Mesodermal cell (in vitro differentiated cells): ENCODE measurements at regions not wholly inside any gene's neighbourhood (a gene's known extent, or its start where the extent isn't known, plus 50 kb on each side); places are given as distances from the start of the nearest gene placed in this dataset.

ENCODE experiments used
- H3K27ac ChIP-seq: 2 replicates; pipeline ENCODE4 v1.7.0; 2013; ENCODE audit warnings: mild to moderate bottlenecking, low read depth, low read length, moderate library complexity; ENCODE audit not compliant: severe bottlenecking
- H3K36me3 ChIP-seq: 2 replicates; pipeline ENCODE4 v1.7.1; 2013; ENCODE audit warnings: mild to moderate bottlenecking, low read length, moderate library complexity; ENCODE audit not compliant: control insufficient read depth, insufficient read depth
- H3K4me1 ChIP-seq: one replicate; pipeline ENCODE4 v1.7.1; 2013; ENCODE audit warnings: mild to moderate bottlenecking, low read length; ENCODE audit not compliant: insufficient read depth, control insufficient read depth, poor library complexity, severe bottlenecking
- H3K4me3 ChIP-seq: 2 replicates; pipeline ENCODE4 v1.7.0; 2013; ENCODE audit warnings: low read length, control low read depth, mild to moderate bottlenecking; ENCODE audit not compliant: insufficient read depth, poor library complexity, severe bottlenecking; ENCODE audit errors: extremely low read depth
- H3K9me3 ChIP-seq: 2 replicates; pipeline ENCODE4 v1.7.1; 2013; ENCODE audit warnings: mild to moderate bottlenecking, low read length, moderate library complexity; ENCODE audit not compliant: control insufficient read depth
- WGBS, 2 experiments: methylation state at CpG; one replicate each; pipeline ENCODE4 v1.1.5; 2013; ENCODE audit warnings: missing lambda C conversion rate in 2 of 2; ENCODE audit not compliant: insufficient coverage in 2 of 2; 5-methylcytosine and 5-hydroxymethylcytosine counted together

DNA sequence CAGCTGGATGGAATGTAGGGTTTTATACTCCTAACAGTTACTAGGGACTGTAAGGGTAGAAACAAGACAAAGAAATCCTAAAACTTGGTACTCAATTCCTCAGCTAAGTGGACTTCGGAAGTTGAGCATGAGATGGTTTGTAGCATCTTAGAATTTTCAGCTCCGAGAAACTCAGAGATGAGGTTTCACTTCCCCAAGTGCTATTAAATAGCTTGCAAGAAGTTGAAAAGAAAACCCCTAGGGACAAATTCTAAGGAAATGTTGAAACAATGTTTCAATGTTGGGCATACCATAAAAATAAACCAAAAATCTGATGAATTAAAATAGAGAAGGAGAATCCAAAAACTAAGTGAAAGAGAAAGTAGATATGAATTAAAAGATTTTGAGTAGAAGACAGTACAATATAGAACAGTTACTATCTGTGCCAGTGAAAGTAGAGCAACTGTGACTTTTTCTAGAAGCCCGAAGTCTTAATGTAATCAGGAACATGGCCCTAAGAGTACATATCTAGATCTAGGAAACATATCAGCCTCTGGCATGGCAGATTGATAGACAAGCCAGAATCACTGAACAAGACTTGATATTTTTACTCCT, 308.6 kb upstream of the RGMB start:
- no peaks in the 10 kb centered on the region for H3K4me1 ChIP-seq
- no peaks in the 10 kb centered on the region for H3K9me3 ChIP-seq
- H3K27ac ChIP-seq, result no peak overlapping the region
- H3K36me3 ChIP-seq, result no peaks in the 10 kb centered on the region
- no peak overlapping the region for H3K4me3 ChIP-seq
- WGBS, 2 experiments, result 85% methylated on average over 2 of the region's 3 CpGs; no CpG with 5 or more reads in 1 of the 2 experiments

DNA sequence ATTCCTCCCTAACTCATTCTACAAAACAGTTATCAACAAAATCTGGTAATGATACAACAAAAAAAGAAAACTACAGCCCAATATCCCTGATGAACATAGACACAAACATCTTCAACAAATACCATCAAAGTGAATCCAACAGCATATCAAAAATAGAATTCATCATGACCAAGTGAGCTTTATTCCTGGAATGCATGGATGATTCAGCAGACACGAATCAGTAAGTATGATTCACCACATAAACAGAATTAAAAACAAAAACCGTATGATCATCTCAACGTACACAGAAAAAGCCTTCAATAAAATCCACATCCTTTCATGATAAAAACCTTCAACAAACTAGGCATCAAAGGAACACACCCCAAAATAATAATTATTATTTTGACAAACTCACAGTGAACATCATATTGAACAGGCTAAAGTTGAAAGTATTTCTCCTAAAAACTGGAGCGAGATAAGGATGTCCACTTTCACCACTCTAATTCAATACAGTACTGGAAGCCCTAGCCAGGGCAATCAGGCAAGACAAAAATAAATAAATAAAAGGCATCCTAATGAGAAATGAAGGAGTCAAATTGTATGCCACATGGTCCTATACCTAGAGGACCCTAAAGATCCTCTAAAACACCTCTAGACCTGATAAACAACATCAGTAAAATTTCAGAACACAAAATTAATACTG, 305.1 kb upstream of the RGMB start:
- Histone ChIP-seq H3K36me3 (no peaks in the 10 kb centered on the region), H3K9me3 (no peaks in the 10 kb centered on the region), H3K4me3 (no peak overlapping the region), H3K27ac (no peak overlapping the region), H3K4me1 (no peaks in the 10 kb centered on the region)
- WGBS, 2 experiments, result 83 to 86% methylated on average over 2 to 3 of the region's 4 CpGs

- no peaks in the 10 kb centered on the region for H3K9me3 ChIP-seq
- no peaks in the 10 kb centered on the region for H3K4me1 ChIP-seq
- H3K4me3 ChIP-seq, result no peak overlapping the region
- H3K36me3 ChIP-seq, result no peaks in the 10 kb centered on the region
- no peak overlapping the region for H3K27ac ChIP-seq
- 92 to 94% methylated on average over 2 of the region's 2 CpGs for WGBS, 2 experiments
Observed at GRCh38 chr5:98470747-98471146, 302.7 kb upstream of the RGMB start.

DNA sequence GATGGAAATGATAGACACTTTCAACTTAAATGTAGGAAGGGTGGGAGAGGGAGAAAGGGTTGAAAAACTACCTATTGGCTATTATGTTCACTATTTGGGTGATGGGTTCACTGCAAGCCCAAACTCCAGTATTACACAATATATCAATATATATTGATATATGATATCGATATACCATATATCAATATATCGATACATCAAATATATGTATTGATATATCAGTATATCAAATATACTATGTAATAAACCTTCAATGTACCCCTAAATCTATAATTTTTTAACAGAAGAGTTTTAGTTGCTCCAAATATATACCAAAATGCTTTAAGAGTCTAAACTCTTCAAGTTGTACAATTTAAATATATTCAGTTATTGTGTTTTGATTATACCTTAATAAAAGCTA, 302.0 kb upstream of the RGMB start:
- no peaks in the 10 kb centered on the region for H3K36me3 ChIP-seq
- WGBS, 2 experiments, result no CpG with 5 or more reads among the region's 2 CpGs
- H3K4me1 ChIP-seq, result peaks cover 4% of the 10 kb centered on the region
- no peak overlapping the region for H3K27ac ChIP-seq
- H3K4me3 ChIP-seq, result no peak overlapping the region
- no peaks in the 10 kb centered on the region for H3K9me3 ChIP-seq

GRCh38 chr5:98474216-98474615, 299.2 kb upstream of the RGMB start:
- peaks cover 4% of the 10 kb centered on the region for H3K4me1 ChIP-seq
- no peak overlapping the region for H3K4me3 ChIP-seq
- H3K9me3 ChIP-seq, result no peaks in the 10 kb centered on the region
- 82 to 100% methylated on average over 1 to 2 of the region's 2 CpGs for WGBS, 2 experiments
- H3K27ac ChIP-seq, result no peak overlapping the region
- H3K36me3 ChIP-seq, result no peaks in the 10 kb centered on the region

GRCh38 chr5:98474782-98475181, 298.7 kb upstream of the RGMB start:
- Histone ChIP-seq H3K27ac (no peak overlapping the region), H3K4me3 (no peak overlapping the region), H3K36me3 (no peaks in the 10 kb centered on the region), H3K4me1 (peaks cover 4% of the 10 kb centered on the region), H3K9me3 (no peaks in the 10 kb centered on the region)
- WGBS, 2 experiments, result 83 to 100% methylated on average over 3 of the region's 3 CpGs

- WGBS, 2 experiments, result no CpG with 5 or more reads among the region's 3 CpGs
Observed at GRCh38 chr5:98482321-98483300, 290.9 kb upstream of the RGMB start.

DNA sequence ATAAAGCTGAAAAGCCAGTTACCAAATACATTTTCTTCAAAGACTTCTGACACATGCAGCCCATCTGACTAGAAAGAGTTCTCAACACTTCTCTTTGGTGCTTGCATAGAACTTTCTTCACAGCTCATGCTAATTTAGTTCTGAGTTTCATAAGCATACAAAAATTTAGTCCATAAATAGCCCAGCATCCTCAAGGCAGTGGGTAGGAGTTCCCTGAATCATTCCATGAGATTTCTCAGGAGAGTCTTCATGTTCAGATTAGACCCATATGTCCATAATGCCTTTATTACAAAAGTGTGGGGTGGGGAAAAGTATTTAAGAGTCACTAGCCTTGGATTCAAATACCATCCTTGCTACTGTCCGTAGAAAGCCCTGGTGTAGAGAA, 290.2 kb upstream of the RGMB start:
- Histone ChIP-seq H3K4me1 (peaks cover 2% of the 10 kb centered on the region), H3K36me3 (no peaks in the 10 kb centered on the region), H3K27ac (no peak overlapping the region), H3K4me3 (no peak overlapping the region), H3K9me3 (peaks cover 1% of the 10 kb centered on the region)
- no CpG with 5 or more reads among the region's 1 CpG for WGBS, 2 experiments

More at GRCh38 chr5:98482321-98483300, 290.9 kb upstream of the RGMB start:
- H3K4me3 ChIP-seq, result no peak overlapping the region
- H3K9me3 ChIP-seq, result no peaks in the 10 kb centered on the region
- H3K4me1 ChIP-seq, result peaks cover 2% of the 10 kb centered on the region
- no peaks in the 10 kb centered on the region for H3K36me3 ChIP-seq
- no peak overlapping the region for H3K27ac ChIP-seq

DNA sequence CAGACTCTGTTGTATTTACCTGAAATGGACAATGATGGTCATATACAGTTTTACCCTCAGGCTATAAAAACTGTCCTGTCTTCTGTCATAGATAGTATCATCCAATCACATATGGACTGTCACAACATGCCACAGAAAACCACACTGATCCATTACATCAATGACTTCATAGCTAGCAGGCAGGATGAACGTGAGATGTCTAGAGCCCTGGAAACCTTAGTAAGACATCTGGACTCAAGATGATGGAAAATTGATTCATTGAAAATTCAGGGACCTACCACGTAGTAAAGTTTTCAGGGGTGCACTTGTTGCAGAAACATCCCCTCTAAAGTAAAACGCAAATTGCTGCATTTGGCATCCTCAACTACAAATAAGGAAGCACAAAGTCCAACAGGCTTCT, 284.4 kb upstream of the RGMB start:
- Histone ChIP-seq H3K36me3 (no peaks in the 10 kb centered on the region), H3K9me3 (peaks cover 6% of the 10 kb centered on the region), H3K4me1 (no peaks in the 10 kb centered on the region), H3K4me3 (no peak overlapping the region), H3K27ac (no peak overlapping the region)
- WGBS, 2 experiments, result 79 to 100% methylated on average over 2 to 3 of the region's 3 CpGs

DNA sequence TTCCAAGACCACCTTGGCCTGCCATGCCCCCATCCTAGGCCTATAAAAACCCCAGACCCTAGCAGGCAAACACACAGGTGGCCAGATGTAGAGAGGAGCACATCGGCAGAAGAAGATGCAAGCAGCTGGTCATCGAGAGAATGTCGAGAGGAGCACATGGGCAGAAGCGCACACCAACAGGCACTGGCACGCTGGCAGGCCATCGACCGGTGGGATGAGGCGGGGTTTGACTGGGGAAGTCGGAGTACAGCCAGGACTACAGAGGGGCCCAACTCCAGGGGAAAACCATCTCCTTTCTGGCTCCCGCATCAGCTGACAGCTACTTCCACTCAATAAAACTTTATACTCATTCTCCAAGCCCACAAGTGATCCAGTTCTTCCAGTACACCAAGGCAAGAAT, 283.1 kb upstream of the RGMB start:
- Histone ChIP-seq H3K4me3 (no peak overlapping the region), H3K4me1 (no peaks in the 10 kb centered on the region), H3K27ac (no peak overlapping the region), H3K36me3 (no peaks in the 10 kb centered on the region), H3K9me3 (peaks cover 6% of the 10 kb centered on the region)
- WGBS, 2 experiments, result 96 to 100% methylated on average over 1 to 10 of the region's 10 CpGs
